Trophoblast cell (in vitro differentiated cells and primary cell): ENCODE measurements at regions not wholly inside any gene's neighbourhood (a gene's known extent, or its start where the extent isn't known, plus 50 kb on each side); places are given as distances from the start of the nearest gene placed in this dataset.

Experiments used
- DNase-seq, 2 donors: peaks; one replicate each; pipeline ENCODE4 v3.0.0-alpha.2; 2016
- H2AFZ ChIP-seq: 2 replicates; pipeline ENCODE4 v1.6.1; 2013; ENCODE audit warnings: low read length, moderate library complexity, mild to moderate bottlenecking; ENCODE audit not compliant: insufficient read depth, poor library complexity
- H2AK5ac ChIP-seq: 2 replicates; pipeline ENCODE4 v1.6.1; 2013; ENCODE audit warnings: mild to moderate bottlenecking, low read length
- H2BK120ac ChIP-seq: 2 replicates; pipeline ENCODE4 v1.6.1; 2013; ENCODE audit warnings: low read length, mild to moderate bottlenecking, moderate library complexity; ENCODE audit not compliant: insufficient read depth, poor library complexity
- H2BK12ac ChIP-seq: 2 replicates; pipeline ENCODE4 v1.6.1; 2013; ENCODE audit warnings: mild to moderate bottlenecking, low read length, moderate library complexity
- H2BK5ac ChIP-seq: 2 replicates; pipeline ENCODE4 v1.6.1; 2013; ENCODE audit warnings: low read length, low read depth, moderate library complexity, mild to moderate bottlenecking; ENCODE audit not compliant: poor library complexity
- H3K14ac ChIP-seq: 2 replicates; pipeline ENCODE4 v1.6.1; 2013; ENCODE audit warnings: mild to moderate bottlenecking, low read length
- H3K18ac ChIP-seq: 2 replicates; pipeline ENCODE4 v1.6.1; 2013; ENCODE audit warnings: mild to moderate bottlenecking, low read length
- H3K23ac ChIP-seq: 2 replicates; pipeline ENCODE4 v1.6.1; 2013; ENCODE audit warnings: low read length
- H3K27ac ChIP-seq: 2 replicates; pipeline ENCODE4 v1.5.1; 2013; ENCODE audit warnings: low read depth, mild to moderate bottlenecking, inconsistent platforms, low read length, moderate library complexity
- H3K27me3 ChIP-seq: 2 replicates; pipeline ENCODE4 v1.6.1; 2013; ENCODE audit warnings: inconsistent platforms, mild to moderate bottlenecking, low read length, moderate library complexity; ENCODE audit not compliant: insufficient read depth
- H3K36me3 ChIP-seq, 2 experiments: 1 replicate in 1 of 2; 2 replicates in 1 of 2; pipeline ENCODE4 v1.6.1; 2013; ENCODE audit warnings: low read length in 2 of 2, mild to moderate bottlenecking in 2 of 2, moderate library complexity in 1 of 2; ENCODE audit not compliant: insufficient read depth in 2 of 2, control insufficient read depth in 1 of 2
- H3K4ac ChIP-seq: 2 replicates; pipeline ENCODE4 v1.6.1; 2013; ENCODE audit warnings: low read depth, mild to moderate bottlenecking, low read length, moderate library complexity
- H3K4me1 ChIP-seq, 2 experiments: 1 replicate in 1 of 2; 2 replicates in 1 of 2; pipeline ENCODE4 v1.6.1; 2013; ENCODE audit warnings: low read length in 2 of 2, mild to moderate bottlenecking in 2 of 2, moderate library complexity in 1 of 2; ENCODE audit not compliant: insufficient read depth in 2 of 2, control insufficient read depth in 1 of 2
- H3K4me2 ChIP-seq: 2 replicates; pipeline ENCODE4 v1.6.1; 2013; ENCODE audit warnings: inconsistent platforms, mild to moderate bottlenecking, low read length, moderate library complexity
- H3K4me3 ChIP-seq: 2 replicates; pipeline ENCODE4 v1.5.1; 2013; ENCODE audit warnings: mild to moderate bottlenecking, low read depth, low read length, inconsistent platforms
- H3K79me1 ChIP-seq: one replicate; pipeline ENCODE4 v1.6.1; 2013; ENCODE audit warnings: low read length
- H3K79me2 ChIP-seq: 2 replicates; pipeline ENCODE4 v1.6.1; 2013; ENCODE audit warnings: low read length, mild to moderate bottlenecking; ENCODE audit not compliant: control insufficient read depth, insufficient read depth, poor library complexity
- H3K9ac ChIP-seq: 2 replicates; pipeline ENCODE4 v1.6.1; 2013; ENCODE audit warnings: mild to moderate bottlenecking, low read length
- H3K9me3 ChIP-seq: 2 replicates; pipeline ENCODE4 v1.6.1; 2013; ENCODE audit warnings: low read depth, mild to moderate bottlenecking, control low read depth, inconsistent platforms, low read length; ENCODE audit not compliant: insufficient read depth
- H4K12ac ChIP-seq: 2 replicates; pipeline ENCODE4 v1.6.1; 2013; ENCODE audit warnings: low read depth, mild to moderate bottlenecking, low read length, moderate library complexity
- H4K8ac ChIP-seq: 2 replicates; pipeline ENCODE4 v1.6.1; 2013; ENCODE audit warnings: low read depth, mild to moderate bottlenecking, low read length, moderate library complexity
- H4K91ac ChIP-seq: one replicate; pipeline ENCODE4 v1.6.1; 2013; ENCODE audit warnings: low read depth, mild to moderate bottlenecking, low read length, moderate library complexity
- WGBS: extraction: QIAGEN DNeasy Blood & Tissue Kit; methylation state at CpG from one replicate; pipeline ENCODE4 v1.1.7; 2013; ENCODE audit warnings: missing lambda C conversion rate; ENCODE audit not compliant: insufficient read length, insufficient coverage; ENCODE audit errors: extremely low coverage; 5-methylcytosine and 5-hydroxymethylcytosine counted together

GRCh38 chr4:8702516-8703400, 110.2 kb downstream of the CPZ start:
- no CpG with 5 or more reads among the region's 15 CpGs for WGBS

DNA sequence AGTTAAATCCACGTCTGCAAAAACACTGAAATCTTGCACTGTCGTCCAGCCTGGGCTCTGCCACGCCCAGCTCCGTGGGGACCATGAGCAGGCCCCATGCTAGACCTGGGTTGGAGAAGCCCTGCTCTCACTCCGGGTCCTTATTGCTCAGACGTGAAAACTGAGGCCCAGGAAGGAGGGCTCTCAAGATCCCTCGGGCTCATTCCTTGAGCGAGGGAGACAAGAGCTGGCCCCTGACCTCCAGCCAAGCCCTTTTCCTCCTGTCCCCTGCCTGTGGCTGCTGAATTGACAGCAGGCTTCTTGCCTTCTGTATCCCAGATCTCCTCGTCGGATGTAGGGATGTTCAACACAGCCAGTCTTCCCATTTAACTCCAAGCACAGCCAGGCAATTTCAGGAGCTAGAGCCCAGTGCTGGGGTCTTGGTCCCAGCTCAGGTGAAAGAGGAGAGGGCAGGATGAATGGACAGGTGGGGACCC, 109.5 kb downstream of the CPZ start:
- Histone ChIP-seq H4K8ac (no peak overlapping the region), H3K79me1 (no peaks in the 10 kb centered on the region), H3K4me2 (no peak overlapping the region), H2AK5ac (no peak overlapping the region), H3K14ac (no peak overlapping the region), H3K9ac (no peak overlapping the region), H3K4ac (no peak overlapping the region), H2AFZ (no peak overlapping the region), H3K27ac (no peak overlapping the region), H2BK120ac (no peak overlapping the region), H4K91ac (no peak overlapping the region), H3K18ac (no peak overlapping the region), H2BK12ac (no peak overlapping the region), H3K4me3 (no peak overlapping the region), H2BK5ac (no peak overlapping the region), H3K9me3 (no peaks in the 10 kb centered on the region), H3K23ac (no peak overlapping the region), H3K4me1 (peaks cover 11 to 14% of the 10 kb centered on the region in 2 experiments), H3K27me3 (no peaks in the 10 kb centered on the region), H4K12ac (no peak overlapping the region), H3K36me3 (no peaks in the 10 kb centered on the region), H3K79me2 (no peaks in the 10 kb centered on the region)
- WGBS: no CpG with 5 or more reads among the region's 10 CpGs
- no peak for DNase-seq

More at GRCh38 chr4:8702516-8703400, 110.2 kb downstream of the CPZ start:
- Histone ChIP-seq H2BK12ac (no peak overlapping the region), H3K9me3 (no peaks in the 10 kb centered on the region), H4K8ac (no peak overlapping the region), H2AK5ac (no peak overlapping the region), H4K12ac (no peak overlapping the region), H3K18ac (no peak overlapping the region), H3K4ac (no peak overlapping the region), H4K91ac (no peak overlapping the region), H3K4me3 (no peak overlapping the region), H2AFZ (no peak overlapping the region), H3K79me1 (no peaks in the 10 kb centered on the region), H2BK120ac (no peak overlapping the region), H3K27ac (no peak overlapping the region), H3K9ac (no peak overlapping the region), H3K23ac (no peak overlapping the region), H3K4me1 (peaks cover 11 to 14% of the 10 kb centered on the region in 2 experiments), H3K36me3 (no peaks in the 10 kb centered on the region), H3K27me3 (no peaks in the 10 kb centered on the region), H3K79me2 (no peaks in the 10 kb centered on the region), H2BK5ac (no peak overlapping the region), H3K4me2 (no peak overlapping the region), H3K14ac (no peak overlapping the region)
- DNase-seq: no peak

- Histone ChIP-seq H2AFZ (no peak overlapping the region), H3K79me1 (no peaks in the 10 kb centered on the region), H2BK5ac (no peak overlapping the region), H3K4me1 (peaks cover 11 to 14% of the 10 kb centered on the region in 2 experiments), H3K4ac (no peak overlapping the region), H3K27ac (no peak overlapping the region), H3K4me2 (no peak overlapping the region), H3K18ac (no peak overlapping the region), H3K27me3 (no peaks in the 10 kb centered on the region), H4K91ac (no peak overlapping the region), H3K36me3 (no peaks in the 10 kb centered on the region), H4K8ac (no peak overlapping the region), H3K79me2 (no peaks in the 10 kb centered on the region), H2BK12ac (no peak overlapping the region), H2AK5ac (no peak overlapping the region), H3K4me3 (no peak overlapping the region), H3K9ac (no peak overlapping the region), H3K9me3 (no peaks in the 10 kb centered on the region), H3K14ac (no peak overlapping the region), H4K12ac (no peak overlapping the region), H2BK120ac (no peak overlapping the region), H3K23ac (no peak overlapping the region)
- no peak for DNase-seq
- no CpG with 5 or more reads among the region's 22 CpGs for WGBS
Measured at GRCh38 chr4:8701126-8702019, 108.8 kb downstream of the CPZ start.

DNA sequence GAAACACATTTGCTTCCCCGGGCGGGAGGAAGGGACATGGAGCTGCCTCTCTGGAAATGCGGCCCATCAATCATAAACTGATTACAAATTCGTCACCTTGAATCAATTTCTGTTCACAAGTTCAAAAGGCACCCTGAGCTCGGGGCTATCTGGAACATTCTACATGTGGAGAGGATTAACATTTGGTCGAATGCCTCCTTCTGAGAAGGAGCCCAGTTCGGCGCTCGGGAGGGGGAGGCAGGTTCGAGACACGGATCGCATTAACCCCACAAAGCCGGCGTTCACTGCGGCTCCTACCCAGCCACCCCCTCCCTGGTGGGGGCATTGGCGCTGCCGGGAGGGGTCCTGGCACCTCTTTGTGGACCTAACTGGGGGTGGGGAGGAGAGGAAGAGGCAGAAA, 108.0 kb downstream of the CPZ start:
- Histone ChIP-seq H2AFZ (no peak overlapping the region), H2AK5ac (no peak overlapping the region), H2BK5ac (no peak overlapping the region), H3K23ac (no peak overlapping the region), H4K91ac (no peak overlapping the region), H4K8ac (no peak overlapping the region), H3K4me3 (no peak overlapping the region), H3K36me3 (no peaks in the 10 kb centered on the region), H3K4me1 (peaks cover 6 to 9% of the 10 kb centered on the region in 2 experiments), H3K79me1 (no peaks in the 10 kb centered on the region), H2BK120ac (no peak overlapping the region), H3K9ac (no peak overlapping the region), H3K27ac (no peak overlapping the region), H3K79me2 (no peaks in the 10 kb centered on the region), H3K4ac (no peak overlapping the region), H2BK12ac (no peak overlapping the region), H3K27me3 (no peaks in the 10 kb centered on the region), H3K14ac (no peak overlapping the region), H4K12ac (no peak overlapping the region), H3K9me3 (peaks cover 4% of the 10 kb centered on the region), H3K4me2 (no peak overlapping the region), H3K18ac (no peak overlapping the region)
- DNase-seq: no peak
- no CpG with 5 or more reads among the region's 17 CpGs for WGBS
